ENCODE measurements at regions not wholly inside any gene's neighbourhood (a gene's known extent, or its start where the extent isn't known, plus 50 kb on each side); places are given as distances from the start of the nearest gene placed in this dataset.

GRCh38 chr6:105769197-105769596 is 316.9 kb upstream of the PRDM1 start:
- DNase-seq (ENCODE audit: low spot score): no peak

DNA sequence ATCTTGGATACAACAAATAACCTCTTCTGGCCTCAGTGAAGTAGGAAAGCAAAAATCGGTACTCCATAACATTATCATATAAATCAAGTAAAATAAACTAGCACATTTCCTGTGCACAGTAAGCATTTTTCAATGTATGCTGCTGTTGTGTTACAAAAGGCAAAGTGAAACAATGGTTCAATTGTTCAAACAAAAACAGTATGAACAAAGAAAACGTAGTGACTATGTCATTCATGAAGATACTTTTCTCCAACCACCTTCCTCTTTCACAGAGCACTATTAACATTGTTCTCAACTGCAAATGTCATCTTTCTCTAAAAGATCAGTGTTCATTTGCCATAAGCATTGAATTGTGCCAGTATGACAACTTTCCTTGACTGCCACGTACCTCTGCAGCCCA is 318.6 kb upstream of the PRDM1 start:
- DNase-seq (ENCODE audit: low spot score): no peak

GRCh38 chr6:105765239-105765638 is 320.9 kb upstream of the PRDM1 start:
- DNase-seq (ENCODE audit: low spot score): no peak

GRCh38 chr6:105764315-105764714 is 321.8 kb upstream of the PRDM1 start:
- DNase-seq (ENCODE audit: low spot score): no peak

- no peak for DNase-seq (ENCODE audit: low spot score)
These were observed 322.3 kb upstream of the PRDM1 start for GRCh38 chr6:105763866-105764265.

DNA sequence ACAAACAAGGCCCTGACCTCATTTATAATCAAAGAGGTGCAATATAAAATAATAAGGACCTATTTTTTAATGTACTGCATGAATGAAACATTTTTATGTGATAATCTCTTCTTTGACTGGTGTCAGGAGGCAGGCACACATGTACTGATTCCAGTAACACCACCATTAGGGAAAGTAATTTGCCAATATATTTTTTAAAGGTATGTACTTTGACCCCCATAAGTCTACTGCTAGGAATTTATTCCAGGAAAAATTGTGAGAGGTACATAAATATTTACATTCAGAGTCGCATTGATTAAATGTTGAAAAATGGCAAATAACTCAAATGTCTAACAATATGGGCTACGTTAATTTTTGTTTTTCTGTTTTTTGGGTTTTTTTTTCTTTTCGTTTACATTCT is 325.4 kb upstream of the PRDM1 start:
- DNase-seq (ENCODE audit: low spot score): no peak

GRCh38 chr6:105759946-105760345 is 326.2 kb upstream of the PRDM1 start:
- DNase-seq (ENCODE audit: low spot score): no peak

DNA sequence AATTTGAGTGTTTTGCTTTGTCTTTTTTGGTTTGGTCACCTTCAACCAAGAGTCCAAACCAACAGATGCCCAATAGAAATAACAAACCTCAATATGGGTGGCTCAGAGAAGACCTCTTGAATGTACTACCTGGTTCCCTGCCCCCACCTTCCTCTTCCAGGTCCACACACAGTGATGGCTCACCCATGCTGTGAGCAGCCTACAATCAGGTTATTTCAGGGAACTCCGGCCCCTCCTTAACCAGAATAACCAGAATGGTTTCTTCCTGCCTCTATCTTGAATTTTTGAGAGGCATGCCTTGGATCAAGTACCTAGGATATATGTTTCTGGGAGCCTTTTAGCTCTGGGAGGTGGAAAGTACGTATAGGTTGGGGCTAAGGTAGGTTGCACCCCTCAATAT is 327.1 kb upstream of the PRDM1 start:
- DNase-seq (ENCODE audit: low spot score): no peak

DNA sequence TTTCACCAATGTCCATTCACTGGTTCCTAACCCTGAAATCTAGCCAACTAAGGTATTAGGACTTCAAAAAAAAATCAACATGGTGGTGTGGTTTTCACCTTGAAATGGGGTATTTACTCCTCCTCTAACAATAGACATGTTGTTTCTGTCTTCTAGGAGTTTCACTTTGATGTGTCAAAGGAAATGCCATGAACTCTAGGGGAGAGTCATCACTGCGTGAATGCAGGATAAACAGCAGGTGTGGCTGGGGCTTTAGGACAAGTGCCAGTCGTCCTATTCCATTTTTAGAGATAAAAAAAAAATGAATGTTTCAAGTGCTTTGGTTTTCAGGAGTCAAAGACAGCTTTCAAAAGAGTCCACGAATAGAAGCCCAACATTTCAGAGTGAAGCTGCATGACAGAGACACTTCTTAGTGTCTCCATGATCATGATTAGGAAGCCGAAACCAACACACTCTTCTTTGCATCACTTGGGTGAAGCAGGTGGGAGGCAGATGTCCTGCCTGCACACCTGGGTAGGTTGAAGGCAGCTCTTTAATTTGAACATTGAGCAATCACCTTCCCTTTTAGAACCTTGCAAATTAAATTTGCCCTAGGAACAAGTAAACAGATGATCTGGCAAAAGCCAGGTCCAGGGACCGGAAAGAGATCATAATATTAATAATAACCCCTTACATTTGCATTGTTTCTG is 328.5 kb upstream of the PRDM1 start:
- no peak for DNase-seq (ENCODE audit: low spot score)

- DNase-seq (ENCODE audit: low spot score): no peak
These were observed 330.3 kb upstream of the PRDM1 start for GRCh38 chr6:105755885-105756284.

GRCh38 chr6:105753620-105754211 is 332.4 kb upstream of the PRDM1 start:
- no peak for DNase-seq (ENCODE audit: low spot score)

DNA sequence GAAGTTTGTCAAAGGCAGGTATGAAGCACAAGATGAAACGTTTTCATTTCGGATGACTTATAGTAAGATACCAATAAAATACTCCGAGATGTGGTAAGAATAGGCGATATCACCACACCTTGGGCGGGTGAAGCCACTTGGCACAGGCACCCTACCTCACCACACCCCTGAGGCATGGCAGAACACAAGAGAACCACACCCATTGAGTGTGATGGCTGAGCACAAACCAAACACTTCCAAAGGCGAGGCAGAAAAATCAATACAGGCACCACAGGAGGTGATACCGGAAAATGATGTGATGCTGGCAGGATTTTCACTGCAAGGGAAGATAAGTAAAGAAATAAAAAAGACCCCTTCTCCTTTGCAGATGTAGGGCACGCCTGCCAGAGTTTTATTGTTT is 332.9 kb upstream of the PRDM1 start:
- no peak for DNase-seq (ENCODE audit: low spot score)

DNA sequence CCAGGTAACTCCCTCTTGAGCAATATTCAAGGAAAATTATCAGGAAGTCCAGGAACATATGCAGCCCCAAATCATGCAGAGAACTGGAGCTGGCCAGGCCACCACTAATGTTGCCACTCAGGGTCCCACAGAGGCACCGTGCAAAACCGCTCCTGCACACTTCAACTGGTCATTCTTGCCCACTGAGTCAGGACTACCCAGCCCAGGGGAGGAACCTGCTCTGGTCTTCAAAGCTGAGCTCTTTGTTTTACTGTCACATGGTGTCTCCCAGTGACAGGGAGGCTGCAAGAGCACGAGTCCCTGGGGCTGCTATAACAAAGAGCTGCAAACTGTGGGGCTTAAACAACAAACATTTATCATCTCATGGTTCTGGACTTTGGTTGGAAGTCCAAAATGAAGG is 336.0 kb upstream of the PRDM1 start:
- DNase-seq (ENCODE audit: low spot score): no peak

DNA sequence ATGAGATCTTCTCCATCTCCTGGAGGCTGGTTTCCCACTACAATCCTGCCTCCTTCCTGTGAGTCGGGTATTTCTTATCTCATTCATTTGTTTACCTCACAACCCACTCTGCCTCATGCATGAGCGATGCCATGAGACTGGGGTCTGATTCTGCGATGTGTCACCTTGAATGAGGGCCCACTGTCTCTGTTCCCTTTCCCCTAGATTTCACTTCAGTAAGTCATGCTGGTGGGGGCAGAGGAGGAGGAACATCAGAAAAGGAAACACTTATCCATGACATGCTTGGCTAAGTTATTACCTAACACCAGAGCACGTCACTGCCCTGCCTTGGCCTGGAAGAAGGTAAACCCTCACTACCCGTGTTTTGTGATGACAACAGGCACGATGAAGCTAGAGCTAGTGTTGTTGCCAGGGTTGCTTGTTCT is 337.4 kb upstream of the PRDM1 start:
- no peak for DNase-seq (ENCODE audit: low spot score)

GRCh38 chr6:105747823-105748405 is 338.2 kb upstream of the PRDM1 start:
- no peak for DNase-seq (ENCODE audit: low spot score)

- DNase-seq (ENCODE audit: low spot score): no peak
These were observed 339.6 kb upstream of the PRDM1 start for GRCh38 chr6:105746509-105746908.

DNA sequence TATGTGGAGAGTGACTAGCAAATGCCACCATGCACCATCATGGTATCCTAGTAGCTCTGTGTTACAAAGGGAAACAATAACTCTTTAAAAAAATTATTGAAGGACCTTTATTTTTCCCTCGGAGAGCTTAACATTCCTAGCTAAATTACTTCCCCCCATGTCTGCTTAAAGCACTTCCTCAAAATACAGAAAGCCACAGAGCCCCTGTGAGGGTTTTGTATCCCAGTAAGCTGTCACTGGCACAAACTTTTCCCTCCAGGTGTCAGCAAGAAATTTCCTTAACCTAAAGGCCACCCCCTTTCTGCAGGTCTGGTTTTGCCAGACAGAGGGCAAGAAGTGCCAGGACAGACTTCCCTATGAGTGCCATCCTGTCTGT is 340.0 kb upstream of the PRDM1 start:
- DNase-seq (ENCODE audit: low spot score): no peak

- no peak for DNase-seq (ENCODE audit: low spot score)
These were observed 340.5 kb upstream of the PRDM1 start for GRCh38 chr6:105745464-105746129.

- no peak for DNase-seq (ENCODE audit: low spot score)
These were observed 341.3 kb upstream of the PRDM1 start for GRCh38 chr6:105744815-105745214.

DNA sequence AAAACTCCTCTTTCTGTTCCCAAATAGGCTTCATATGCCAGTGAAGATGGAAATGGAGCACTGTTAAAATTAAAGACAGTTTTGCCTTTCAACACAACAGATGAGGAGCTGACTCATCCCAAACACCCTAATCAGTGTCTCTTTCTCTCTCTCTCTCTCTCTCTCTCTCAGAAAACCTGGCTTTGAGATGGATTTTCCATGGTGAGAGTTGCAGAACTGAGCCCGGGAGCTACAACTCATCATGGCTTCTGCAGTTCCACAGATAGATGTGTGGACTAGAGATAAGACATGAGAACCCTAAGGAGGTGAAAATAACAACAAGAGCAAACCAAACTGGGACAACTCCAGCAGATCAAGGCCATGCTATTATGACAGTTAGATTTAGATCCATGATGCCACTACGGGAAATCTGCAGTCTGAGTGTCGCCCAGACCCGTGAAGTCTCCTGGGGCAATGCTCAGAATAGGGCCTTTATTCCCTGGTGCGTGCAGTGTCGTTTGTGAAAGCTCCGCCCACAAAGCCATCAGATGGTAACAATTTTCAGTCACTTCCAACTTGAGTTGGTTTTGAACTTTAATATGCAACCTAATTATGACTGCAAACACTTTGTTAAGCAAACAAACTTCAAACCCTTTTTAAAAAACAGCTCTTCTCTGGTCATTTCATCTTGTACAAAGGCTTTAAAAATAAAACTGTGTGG is 338.2 kb upstream of the PREP start:
- DNase-seq (ENCODE audit: low spot score): no peak

DNA sequence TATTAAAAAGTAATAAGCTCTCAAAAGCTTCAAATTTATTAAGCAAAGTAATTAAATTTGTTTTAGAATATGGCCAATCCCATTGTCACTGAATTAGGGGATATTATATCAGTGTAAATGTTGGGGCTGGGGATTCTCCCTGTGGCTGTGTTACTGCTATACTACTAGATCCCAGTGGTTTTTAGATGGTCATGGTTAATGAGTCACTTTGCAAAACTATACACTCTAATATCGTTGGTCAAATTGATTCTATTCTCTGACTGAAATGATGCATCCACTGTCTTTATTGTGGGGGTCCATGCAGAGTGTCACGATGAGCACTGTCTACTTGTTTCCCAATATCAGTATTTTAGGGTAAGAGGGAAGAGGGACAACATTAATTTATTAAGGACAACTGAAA is 336.9 kb upstream of the PREP start:
- DNase-seq (ENCODE audit: low spot score): no peak

DNA sequence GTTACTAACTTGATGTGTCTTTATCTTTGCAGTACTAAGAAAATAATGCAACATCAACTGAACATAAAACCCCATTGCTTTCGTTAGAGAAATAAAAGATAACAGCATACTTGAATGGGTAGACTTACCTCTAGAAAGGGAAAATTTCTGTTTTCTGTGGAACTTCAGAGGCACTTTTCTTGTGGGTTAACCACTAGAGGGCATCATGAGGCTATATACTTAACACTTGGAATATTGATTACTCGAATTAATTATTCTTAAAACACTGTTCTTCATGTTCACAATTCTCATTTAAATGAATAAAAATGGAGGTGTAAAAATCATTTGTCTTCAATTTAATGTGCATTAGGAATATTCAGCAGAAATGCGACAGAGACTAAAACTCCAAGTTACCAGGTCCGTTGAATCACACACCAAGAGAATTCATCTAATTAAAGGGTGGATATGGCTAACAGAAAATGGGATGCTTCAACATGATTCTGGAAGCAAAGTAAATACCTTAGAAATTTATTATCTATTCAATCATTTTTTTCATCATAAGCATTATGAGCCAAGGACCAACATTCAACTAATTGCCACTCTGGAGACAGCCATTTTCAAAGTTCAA is 330.8 kb upstream of the PREP start:
- DNase-seq (ENCODE audit: low spot score): no peak
